ENCODE measurements at regions not wholly inside any gene's neighbourhood (a gene's known extent, or its start where the extent isn't known, plus 50 kb on each side); places are given as distances from the start of the nearest gene placed in this dataset.
A peak's percentile ranks its signal among the peaks of the same experiment; 100 is the strongest.

GRCh38 chr2:128770143-128771085 lies 451.7 kb upstream of the HS6ST1 start:
- intact Hi-C loops (cut with DNase I, micrococcal nuclease), result no loop called here
- H3K36me3 Mint-ChIP-seq (ENCODE audit: low read depth), result no peaks in the 10 kb centered on the region
- H3K4me3 Mint-ChIP-seq, result no peak overlapping the region
- H3K36me3 ChIP-seq (ENCODE audit: insufficient read depth, low read length), result no peaks in the 10 kb centered on the region
- no peaks in the 10 kb centered on the region for H3K4me1 ChIP-seq (ENCODE audit: insufficient read depth, low read length)
- no peak for TF ChIP-seq CTCF (IDR thresholded peaks at IDR 0.05)
- ChIA-PET POLR2A (no interaction called here), CTCF (no interaction called here)
- no peaks in the 10 kb centered on the region for H3K4me1 Mint-ChIP-seq (ENCODE audit: low read depth)
- H3K27ac Mint-ChIP-seq, result no peak overlapping the region
- no peaks in the 10 kb centered on the region for H3K27me3 ChIP-seq (ENCODE audit: control insufficient read depth in 1 of 2, insufficient read depth in 2 of 2, low read length in 2 of 2)
- DNase-seq (peak in 2 of 14 experiments; percentile 1 to 25), ATAC-seq (ENCODE audit: poor library complexity) (no peak)
- H3K4me3 ChIP-seq (ENCODE audit: low read length), result no peak overlapping the region
- peaks cover 0 to 16% of the 10 kb centered on the region in 2 experiments for H3K9me3 ChIP-seq (ENCODE audit: control insufficient read depth in 1 of 2, insufficient read depth in 1 of 2, low read length in 2 of 2)
- no peaks in the 10 kb centered on the region for H3K9me3 Mint-ChIP-seq
- no peak overlapping the region for H3K27ac ChIP-seq (ENCODE audit: low read depth in 1 of 2, low read length in 2 of 2)
- H3K27me3 Mint-ChIP-seq, result no peaks in the 10 kb centered on the region

GRCh38 chr2:128771401-128771800 lies 452.7 kb upstream of the HS6ST1 start:
- Mint-ChIP-seq H3K27me3 (no peaks in the 10 kb centered on the region), H3K9me3 (no peaks in the 10 kb centered on the region), H3K36me3 (ENCODE audit: low read depth) (no peaks in the 10 kb centered on the region), H3K4me1 (ENCODE audit: low read depth) (no peaks in the 10 kb centered on the region), H3K27ac (no peak overlapping the region), H3K4me3 (no peak overlapping the region)
- no peak for DNase-seq
- no peak overlapping the region for H3K4me3 ChIP-seq (ENCODE audit: low read length)
- CTCF ChIA-PET, result no interaction called here
- H3K36me3 ChIP-seq (ENCODE audit: insufficient read depth, low read length), result no peaks in the 10 kb centered on the region
- no peaks in the 10 kb centered on the region for H3K4me1 ChIP-seq (ENCODE audit: insufficient read depth, low read length)
- no peak for TF ChIP-seq CTCF (IDR thresholded peaks at IDR 0.05)
- H3K27ac ChIP-seq (ENCODE audit: low read depth in 1 of 2, low read length in 2 of 2), result no peak overlapping the region
- POLR2A ChIA-PET, result no interaction called here
- ATAC-seq (ENCODE audit: poor library complexity), result no peak
- intact Hi-C loops (cut with DNase I, micrococcal nuclease), result no loop called here
- H3K27me3 ChIP-seq (ENCODE audit: control insufficient read depth in 1 of 2, insufficient read depth in 2 of 2, low read length in 2 of 2), result no peaks in the 10 kb centered on the region
- peaks cover 0 to 11% of the 10 kb centered on the region in 2 experiments for H3K9me3 ChIP-seq (ENCODE audit: control insufficient read depth in 1 of 2, insufficient read depth in 1 of 2, low read length in 2 of 2)

- Histone ChIP-seq H3K9me3 (ENCODE audit: control insufficient read depth in 1 of 2, insufficient read depth in 1 of 2, low read length in 2 of 2) (peaks cover 0 to 11% of the 10 kb centered on the region in 2 experiments), H3K27me3 (ENCODE audit: control insufficient read depth in 1 of 2, insufficient read depth in 2 of 2, low read length in 2 of 2) (no peaks in the 10 kb centered on the region), H3K36me3 (ENCODE audit: insufficient read depth, low read length) (no peaks in the 10 kb centered on the region), H3K4me1 (ENCODE audit: insufficient read depth, low read length) (no peaks in the 10 kb centered on the region), H3K4me3 (ENCODE audit: low read length) (no peak overlapping the region), H3K27ac (ENCODE audit: low read depth in 1 of 2, low read length in 2 of 2) (no peak overlapping the region)
- Mint-ChIP-seq H3K27me3 (no peaks in the 10 kb centered on the region), H3K4me3 (no peak overlapping the region), H3K4me1 (ENCODE audit: low read depth) (no peaks in the 10 kb centered on the region), H3K9me3 (no peaks in the 10 kb centered on the region), H3K36me3 (ENCODE audit: low read depth) (no peaks in the 10 kb centered on the region), H3K27ac (no peak overlapping the region)
- ATAC-seq (ENCODE audit: poor library complexity) (no peak), DNase-seq (no peak)
- intact Hi-C loops (cut with DNase I, micrococcal nuclease), result no loop called here
- POLR2A ChIA-PET, result no interaction called here
- no peak for TF ChIP-seq CTCF (IDR thresholded peaks at IDR 0.05)
- CTCF ChIA-PET, result no interaction called here
These were observed 454.0 kb upstream of the HS6ST1 start for GRCh38 chr2:128772671-128773070.

All from CD4-positive, alpha-beta T cell (primary cell).